GM21717 (cell line): ENCODE measurements at regions not wholly inside any gene's neighbourhood (a gene's known extent, or its start where the extent isn't known, plus 50 kb on each side); places are given as distances from the start of the nearest gene placed in this dataset.
"Not testable (repeated sequence)": the region's sequence is repeated elsewhere in the genome, so short reads cannot be mapped to it uniquely, and the experiment has no call there.

Experiments
- ATAC-seq: cut with Tn5 transposase; IDR thresholded peaks from one replicate; pipeline ENCODE4 v1.9.1; 2021; ENCODE audit warnings: mild to moderate bottlenecking, moderate library complexity; ENCODE audit not compliant: unreplicated experiment

- no peak for ATAC-seq
Observed at GRCh38 chr3:56927855-56928254, 126.1 kb upstream of the ARHGEF3 start.

GRCh38 chr3:56926947-56927282 lies 125.2 kb upstream of the ARHGEF3 start:
- ATAC-seq = no peak

GRCh38 chr3:56926243-56926946 lies 124.6 kb upstream of the ARHGEF3 start:
- no peak for ATAC-seq

GRCh38 chr3:56924700-56925099 lies 123.0 kb upstream of the ARHGEF3 start:
- not testable (repeated sequence) for ATAC-seq

GRCh38 chr3:56923526-56924224 lies 121.9 kb upstream of the ARHGEF3 start:
- no peak for ATAC-seq

GRCh38 chr3:56921573-56922453 lies 120.1 kb upstream of the ARHGEF3 start:
- ATAC-seq = no peak

GRCh38 chr3:56919797-56920195 lies 118.0 kb upstream of the ARHGEF3 start:
- ATAC-seq = no peak

GRCh38 chr3:56919137-56919796 lies 117.5 kb upstream of the ARHGEF3 start:
- ATAC-seq = no peak

- ATAC-seq = peak; percentile 59
Observed at GRCh38 chr3:56918111-56918568, 116.4 kb upstream of the ARHGEF3 start.

- ATAC-seq = peak; percentile 75
Observed at GRCh38 chr3:56917361-56918110, 115.8 kb upstream of the ARHGEF3 start.

- ATAC-seq = peak; percentile 27
Observed at GRCh38 chr3:56916716-56917360, 115.1 kb upstream of the ARHGEF3 start.

- peak; percentile 35 for ATAC-seq
Observed at GRCh38 chr3:56915966-56916586, 114.3 kb upstream of the ARHGEF3 start.

GRCh38 chr3:56914646-56915045 lies 112.9 kb upstream of the ARHGEF3 start:
- ATAC-seq = no peak

- no peak for ATAC-seq
Observed at GRCh38 chr3:56911363-56911762, 109.6 kb upstream of the ARHGEF3 start.

- ATAC-seq = no peak
Observed at GRCh38 chr3:56909349-56909748, 107.6 kb upstream of the ARHGEF3 start.

GRCh38 chr3:56908004-56908403 lies 106.3 kb upstream of the ARHGEF3 start:
- ATAC-seq = no peak

GRCh38 chr3:56904552-56905215 lies 102.9 kb upstream of the ARHGEF3 start:
- ATAC-seq = no peak

- ATAC-seq = no peak
Observed at GRCh38 chr3:56903231-56903782, 101.6 kb upstream of the ARHGEF3 start.
